GM18873 (cell line): ENCODE measurements at regions not wholly inside any gene's neighbourhood (a gene's known extent, or its start where the extent isn't known, plus 50 kb on each side); places are given as distances from the start of the nearest gene placed in this dataset.

ENCODE experiments used
- ATAC-seq: cut with Tn5 transposase; IDR thresholded peaks from one replicate; pipeline ENCODE4 v1.9.1; 2021; ENCODE audit warnings: mild to moderate bottlenecking, moderate library complexity, moderate number of reproducible peaks; ENCODE audit not compliant: unreplicated experiment, low FRiP score

- no peak for ATAC-seq
Observed at GRCh38 chr22:48393885-48394284, 1433.8 kb downstream of the BRD1 start.

DNA sequence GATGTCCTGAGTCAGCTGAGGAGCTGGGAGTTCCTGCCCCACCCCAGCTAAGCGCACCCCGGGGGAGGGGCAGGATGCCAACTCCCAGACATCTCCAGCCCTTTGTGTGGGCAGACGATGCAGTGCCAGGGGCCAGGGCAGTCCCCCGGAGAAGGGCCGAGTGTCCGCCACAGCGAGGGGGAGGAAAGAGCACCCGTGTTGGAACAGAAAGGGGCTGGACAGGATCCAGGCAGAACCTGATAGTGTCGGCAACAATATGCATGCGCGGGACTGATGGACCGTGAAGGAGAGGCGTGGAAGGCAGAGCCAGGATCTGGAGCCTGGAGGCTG lies 1434.7 kb downstream of the BRD1 start:
- no peak for ATAC-seq

- no peak for ATAC-seq
Observed at GRCh38 chr22:48391820-48392219, 1435.9 kb downstream of the BRD1 start.

DNA sequence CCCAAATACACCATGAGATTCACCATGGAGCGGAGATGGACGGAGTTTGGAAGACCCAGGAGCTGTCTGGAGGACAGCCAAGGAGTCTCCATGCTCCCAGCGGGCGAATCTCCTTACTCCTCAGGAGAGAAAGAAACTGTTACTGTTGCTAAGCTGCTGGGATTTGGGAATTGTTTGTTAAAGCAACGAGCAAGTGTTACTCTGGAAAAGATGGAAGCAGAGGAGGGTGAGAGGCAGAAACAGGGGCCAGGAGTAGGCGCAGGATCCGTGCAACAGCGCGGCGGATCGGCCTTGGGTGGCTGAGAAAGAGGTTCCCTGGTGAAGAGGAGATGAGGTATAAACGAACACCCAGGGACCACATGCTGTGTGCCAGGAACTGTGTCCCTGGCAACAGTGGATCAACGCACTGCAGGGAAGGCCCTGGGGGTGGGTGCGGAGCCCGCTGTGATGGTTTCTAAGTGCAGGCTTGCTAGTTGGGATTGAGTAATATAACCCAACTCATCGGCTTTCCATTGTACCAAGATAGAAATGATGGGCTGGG lies 1436.4 kb downstream of the BRD1 start:
- ATAC-seq = no peak

DNA sequence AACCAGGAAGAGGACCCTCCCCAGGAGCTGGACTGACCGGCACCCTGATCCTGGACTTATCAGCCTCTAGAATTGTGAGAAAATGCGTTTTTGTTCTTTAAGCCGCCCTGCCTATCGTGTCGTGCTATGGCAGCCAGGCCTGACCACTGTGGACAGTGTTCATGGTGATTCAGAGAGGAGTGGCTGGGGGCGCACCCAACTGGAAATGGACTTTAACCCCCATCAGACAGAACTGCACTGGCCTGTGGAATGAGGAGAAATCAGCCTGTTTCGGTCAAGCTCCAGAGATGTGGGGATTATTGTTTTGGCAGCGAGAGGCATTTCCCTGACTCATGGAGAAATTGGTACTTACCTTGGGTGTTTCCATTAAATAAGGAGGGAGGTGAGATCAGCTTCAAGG lies 1437.8 kb downstream of the BRD1 start:
- ATAC-seq = no peak

DNA sequence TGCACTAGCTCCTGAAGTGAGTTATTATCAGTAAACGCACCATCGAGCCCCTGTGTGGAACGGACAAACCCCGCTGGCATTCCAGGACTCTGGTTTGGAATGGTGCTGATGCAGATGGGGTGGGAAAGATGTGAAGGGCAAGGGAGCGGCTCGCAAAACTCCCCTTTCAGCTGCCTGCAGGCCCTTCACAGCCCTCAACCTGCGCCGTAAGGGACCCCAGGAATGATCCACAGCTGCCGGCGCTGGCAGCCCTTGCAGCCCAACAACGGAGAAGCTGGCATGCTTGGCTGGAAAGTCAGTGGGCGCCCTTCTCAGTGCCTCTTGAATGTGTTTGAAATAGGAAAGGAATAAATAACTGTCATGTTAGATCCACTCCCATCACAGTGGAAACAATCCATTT lies 1445.5 kb downstream of the BRD1 start:
- ATAC-seq = no peak

- ATAC-seq = no peak
Observed at GRCh38 chr22:48380016-48380665, 1447.5 kb downstream of the BRD1 start.

DNA sequence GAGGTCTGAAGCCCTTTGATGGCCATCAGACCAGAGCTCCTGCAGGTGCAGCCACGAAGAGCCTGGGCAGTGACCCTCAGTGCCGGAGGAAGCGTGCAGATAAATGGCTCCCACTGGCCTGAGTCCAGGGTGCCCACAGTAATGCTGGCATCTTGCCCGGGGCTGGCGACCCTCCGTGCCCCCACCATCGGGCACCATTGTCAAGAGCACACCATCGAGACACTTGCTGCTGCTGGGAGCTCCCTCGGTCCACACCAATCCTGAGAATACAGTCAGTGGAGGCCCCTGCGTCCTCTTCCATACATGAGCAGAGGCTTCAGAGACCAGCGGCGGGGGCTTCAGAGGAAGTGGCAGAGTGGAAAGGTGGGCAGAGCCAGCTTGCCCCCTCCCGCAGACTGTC lies 1448.3 kb downstream of the BRD1 start:
- ATAC-seq = no peak

DNA sequence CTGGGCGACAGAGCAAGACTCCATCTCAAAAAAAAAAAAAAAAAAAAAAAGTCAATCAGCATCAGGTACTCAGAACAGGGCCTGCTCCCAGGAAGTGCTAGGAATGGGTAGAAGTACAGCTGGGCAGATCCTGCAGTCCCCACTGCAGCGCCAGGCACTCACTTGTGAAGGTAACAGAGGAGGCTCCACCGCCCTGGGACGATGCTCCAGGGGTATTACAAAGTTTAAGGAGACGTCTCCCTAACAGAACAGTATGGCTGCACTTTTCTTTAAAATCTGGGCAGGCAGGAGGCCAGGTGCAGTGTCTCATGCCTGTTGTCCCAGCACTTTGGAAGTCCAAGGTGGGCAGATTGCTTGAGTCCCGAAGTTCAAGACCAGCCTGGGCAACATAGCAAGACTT lies 1449.0 kb downstream of the BRD1 start:
- no peak for ATAC-seq

DNA sequence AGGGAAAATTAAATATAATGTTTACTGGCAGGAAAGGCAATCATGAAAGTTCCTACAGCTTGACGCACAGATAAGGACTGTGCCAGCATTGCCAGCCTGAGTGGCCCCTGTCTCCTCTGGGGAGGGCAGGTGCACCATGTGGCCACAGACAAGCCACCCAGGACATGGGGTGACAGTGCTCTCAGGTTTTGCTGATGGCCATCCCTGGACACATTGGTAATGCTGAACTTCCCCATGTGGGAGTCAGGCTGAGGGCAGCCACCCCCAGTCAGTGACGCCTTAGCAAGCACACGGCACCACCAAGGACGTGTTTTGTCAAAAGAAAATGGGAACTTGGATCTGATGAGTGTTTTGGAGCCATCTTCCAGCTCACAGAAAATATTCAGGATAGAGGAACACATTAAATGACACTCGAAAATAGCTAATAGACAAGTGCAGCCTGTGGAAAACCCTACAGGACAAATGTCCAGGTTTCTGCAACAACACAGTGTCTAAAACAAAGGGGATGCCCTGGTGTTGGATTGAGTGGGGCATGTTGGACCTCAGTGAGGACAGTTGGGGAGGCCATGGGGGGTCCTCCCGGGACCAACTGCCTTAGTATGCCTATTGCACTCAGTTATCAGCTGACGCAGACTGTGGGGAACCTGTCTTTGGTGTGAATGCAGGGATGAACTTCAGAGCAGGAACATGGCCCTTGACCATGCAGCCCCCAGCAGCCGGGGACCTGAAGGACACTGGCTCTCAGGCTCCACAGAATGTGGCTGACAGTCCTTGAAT lies 1450.5 kb downstream of the BRD1 start:
- ATAC-seq = no peak

- ATAC-seq = no peak
Observed at GRCh38 chr22:48376428-48376827, 1451.2 kb downstream of the BRD1 start.

DNA sequence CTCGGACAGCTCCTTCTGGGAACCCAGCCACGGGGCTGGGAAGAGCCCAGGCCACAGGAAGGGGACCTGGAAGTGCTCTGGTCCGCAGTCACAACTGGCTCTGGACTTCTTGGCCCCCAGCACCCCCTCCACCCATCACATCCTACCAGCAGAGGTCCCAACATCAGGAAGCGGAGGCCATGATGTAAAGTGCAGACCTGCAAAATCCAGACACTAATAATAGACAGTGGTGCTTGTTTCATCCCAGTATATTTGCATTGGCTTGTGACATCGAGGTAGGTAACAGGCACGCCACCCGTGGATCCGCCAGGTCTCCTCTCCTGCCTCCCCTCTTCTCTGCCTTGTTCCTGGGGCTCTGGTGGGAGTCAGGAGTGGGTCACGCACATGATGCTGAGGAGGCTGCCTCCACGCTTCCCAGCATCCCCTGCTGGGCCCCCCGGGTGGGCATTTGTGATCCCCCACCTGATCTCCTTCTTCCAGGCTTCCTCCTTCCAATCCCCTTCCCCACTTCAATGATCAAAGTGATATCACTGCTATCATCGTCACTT lies 1454.0 kb downstream of the BRD1 start:
- ATAC-seq = no peak

- ATAC-seq = no peak
Observed at GRCh38 chr22:48372390-48372789, 1455.3 kb downstream of the BRD1 start.

GRCh38 chr22:48371391-48371790 lies 1456.3 kb downstream of the BRD1 start:
- ATAC-seq = no peak

DNA sequence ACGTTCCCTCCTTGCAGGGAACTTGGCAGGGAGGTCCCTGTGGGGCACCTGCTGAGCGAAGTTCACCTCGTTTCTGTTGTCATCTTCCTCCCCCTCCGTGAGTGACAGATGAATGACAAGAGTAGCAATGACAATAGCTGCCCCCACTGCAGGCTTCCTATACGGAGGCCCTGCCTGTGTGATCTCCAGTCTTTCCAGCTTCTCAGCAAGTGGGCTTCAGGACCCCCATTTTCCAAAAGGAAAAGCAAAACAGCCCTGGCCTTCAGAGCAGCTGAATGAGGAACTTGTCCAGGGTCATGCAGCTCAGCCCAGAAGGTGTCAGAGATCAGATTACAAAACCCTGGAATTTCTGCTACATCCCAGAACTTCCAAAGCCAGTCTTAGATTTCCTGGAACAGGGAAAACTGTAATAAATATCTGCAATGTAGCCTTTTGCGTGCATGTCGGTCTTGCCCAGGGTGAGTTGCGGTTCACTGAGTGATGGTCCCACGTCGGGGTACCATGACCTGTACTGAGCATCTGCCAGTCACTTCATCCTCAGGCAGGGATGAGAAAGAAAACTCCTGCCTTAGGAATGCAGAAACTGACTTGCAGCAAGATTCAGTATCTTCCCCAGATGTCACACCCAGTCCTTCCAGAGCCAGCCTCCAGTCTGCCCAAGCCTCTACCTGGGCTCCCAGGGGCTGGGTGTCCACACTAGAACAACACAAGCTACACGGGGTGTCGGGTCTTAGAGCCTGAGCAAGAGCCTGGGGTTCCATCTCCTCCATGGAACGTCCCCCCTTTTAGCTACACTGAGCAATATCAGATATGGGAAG lies 1457.0 kb downstream of the BRD1 start:
- ATAC-seq = no peak

DNA sequence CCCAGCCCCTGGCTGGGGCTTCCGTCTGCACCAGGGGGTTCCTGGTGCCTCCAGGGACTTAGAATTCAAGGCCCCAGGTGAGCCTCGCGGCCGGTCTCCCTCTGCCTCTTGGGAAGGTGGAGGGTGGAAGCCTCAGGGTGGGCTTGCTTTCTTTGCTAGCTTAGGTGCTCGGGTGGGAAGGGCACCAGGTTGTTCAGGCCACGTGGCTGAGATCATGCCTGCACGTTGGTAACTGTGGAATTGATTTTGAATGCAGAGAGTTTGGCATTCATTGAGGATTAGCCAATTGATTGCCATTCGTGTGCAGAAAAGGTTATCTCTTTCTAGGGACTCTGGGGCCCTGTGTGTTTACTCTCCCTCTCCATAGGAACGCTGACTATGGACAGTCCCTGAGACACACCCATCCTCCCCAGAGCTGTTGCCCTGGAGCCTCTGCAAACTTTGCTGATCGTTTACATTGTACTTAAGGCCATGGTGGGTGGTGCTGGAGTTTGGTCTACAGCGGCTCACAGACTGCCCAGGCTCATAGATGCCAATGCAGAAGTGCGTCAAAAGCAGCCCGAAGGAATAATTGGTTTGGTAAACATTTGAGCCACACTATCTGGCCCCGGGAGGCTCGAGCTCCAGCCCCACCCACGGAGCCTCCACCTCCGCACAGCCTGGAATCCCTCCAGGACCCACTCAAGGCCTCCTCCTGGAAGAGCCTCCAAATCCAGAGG lies 1457.7 kb downstream of the BRD1 start:
- ATAC-seq = no peak

GRCh38 chr22:48368975-48369525 lies 1458.6 kb downstream of the BRD1 start:
- ATAC-seq = no peak

DNA sequence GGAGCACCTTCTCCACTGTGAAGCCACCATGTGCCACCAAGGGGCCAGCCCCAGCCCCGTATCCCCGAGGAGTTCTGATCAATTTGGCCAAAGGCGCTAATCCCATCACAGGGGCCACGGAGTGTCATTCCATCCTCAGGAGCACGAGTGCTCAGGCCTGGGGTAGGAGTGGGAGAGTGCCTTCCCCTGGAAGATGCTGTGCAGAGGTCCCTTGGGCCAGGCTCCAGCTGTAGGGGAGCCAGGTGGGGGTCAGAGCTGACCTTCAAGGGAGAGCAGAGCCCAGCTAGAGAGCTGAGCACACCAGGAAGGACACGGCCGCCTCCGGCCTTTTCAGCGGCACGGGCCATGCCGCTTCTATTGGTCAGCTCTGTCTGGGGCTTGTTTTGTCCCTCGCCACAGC lies 1459.9 kb downstream of the BRD1 start:
- ATAC-seq = no peak

DNA sequence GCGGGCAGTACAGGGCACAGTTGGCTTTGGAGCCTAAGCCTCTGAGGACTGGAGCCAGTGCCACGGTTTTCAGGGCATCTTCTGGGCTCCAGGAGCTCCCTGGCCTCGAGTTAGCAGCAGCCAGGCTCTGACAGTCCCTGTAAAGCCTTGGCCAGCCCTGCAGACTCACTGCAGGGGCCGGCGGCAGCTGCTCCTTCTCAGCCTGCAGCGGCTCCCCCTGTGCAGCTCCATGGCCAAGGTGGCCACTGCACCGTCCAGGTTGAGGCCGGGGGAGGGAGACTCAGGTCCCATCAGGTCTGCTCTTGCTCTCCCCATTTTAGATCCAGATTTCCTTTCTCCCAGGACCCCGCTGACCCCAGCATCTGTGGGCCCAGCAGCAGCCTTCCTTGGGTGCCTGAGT lies 1461.1 kb downstream of the BRD1 start:
- no peak for ATAC-seq

GRCh38 chr22:48366056-48366455 lies 1461.6 kb downstream of the BRD1 start:
- no peak for ATAC-seq
